ENCODE measurements at regions not wholly inside any gene's neighbourhood (a gene's known extent, or its start where the extent isn't known, plus 50 kb on each side); places are given as distances from the start of the nearest gene placed in this dataset.

- no peak for DNase-seq
Observed at GRCh38 chr9:126275386-126276001, 51.1 kb upstream of the MVB12B start.

DNA sequence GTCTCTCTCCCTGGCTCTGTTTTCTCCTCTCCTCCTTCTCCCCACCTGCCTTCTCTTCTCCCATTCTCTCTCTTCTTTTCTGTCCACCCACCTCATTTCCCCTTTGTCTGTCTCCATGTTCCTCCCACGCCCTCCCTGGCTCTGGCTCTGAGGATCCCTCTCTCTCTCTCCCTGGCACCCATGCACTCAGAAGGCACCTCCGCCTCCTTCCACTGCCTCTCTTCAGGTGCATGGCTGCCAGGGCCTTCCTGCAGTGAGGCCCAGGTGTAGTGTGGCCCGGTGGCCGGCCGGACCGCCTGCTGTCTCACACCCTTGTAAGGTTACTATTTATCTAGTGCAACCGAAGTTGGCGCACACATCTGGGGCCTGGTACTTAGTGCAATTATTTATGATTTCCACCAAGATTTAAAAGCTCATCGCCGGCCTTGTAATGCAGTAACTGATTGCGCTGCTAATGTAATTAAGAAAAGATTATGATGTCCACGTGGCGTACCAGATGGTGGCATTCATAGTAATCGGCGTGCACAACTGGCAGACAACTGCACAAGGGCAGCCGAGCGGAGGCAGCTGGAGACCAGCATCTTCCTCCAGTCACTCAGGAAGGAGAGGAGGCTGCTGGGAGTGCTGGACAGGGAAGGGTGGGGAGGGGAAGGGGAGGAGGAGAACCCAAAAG, 50.4 kb upstream of the MVB12B start:
- no peak for DNase-seq
